Endothelial cell of umbilical vein (primary cell): ENCODE measurements at regions not wholly inside any gene's neighbourhood (a gene's known extent, or its start where the extent isn't known, plus 50 kb on each side); places are given as distances from the start of the nearest gene placed in this dataset.

Source experiments
- BruUV-seq: library from RNA; stranded (reverse); fragments of 400-500 nt; replicated peaks from 2 replicates; lab custom pipeline; 2021; lab: Mats Ljungman, UMichigan
- CTCF ChIA-PET: fragments of 300-600, 350-600 bp; sonication (Branson Sonifier 250); formaldehyde crosslinking; loops from one replicate; lab custom pipeline; 2021; ENCODE audit warnings: antibody characterized with exemption, inconsistent platforms; lab: Charles Lee
- POLR2A ChIA-PET: fragments of 300-600, 350-600 bp; sonication (Branson Sonifier 250); formaldehyde crosslinking; loops from one replicate; lab custom pipeline; 2021; ENCODE audit warnings: antibody characterized with exemption, inconsistent platforms; lab: Charles Lee
- DNase-seq: peaks from one replicate; pipeline ENCODE4 v3.0.0-alpha.2; 2011; ENCODE audit warnings: low read depth, low spot score
- FAIRE-seq: peaks from 2 replicates; lab custom pipeline; 2011; peaks lifted over from hg19 to GRCh38; lab: Jason Lieb, UNC
- H2AFZ ChIP-seq: 2 replicates; pipeline ENCODE4 v1.6.0; 2012; ENCODE audit warnings: low read depth, low read length, control low read depth, inconsistent platforms
- H3K27ac ChIP-seq: 2 replicates; pipeline ENCODE4 v1.5.1; 2011; ENCODE audit warnings: low read depth, mild to moderate bottlenecking, control low read depth, low read length, moderate library complexity; ENCODE audit not compliant: insufficient read depth
- H3K27me3 ChIP-seq, 2 experiments: 2 replicates each; pipeline versions ENCODE4 v1.6.0 to v1.6.1; 2011; ENCODE audit warnings: low read length in 2 of 2, mixed read lengths in 1 of 2; ENCODE audit not compliant: control insufficient read depth in 2 of 2, insufficient read depth in 2 of 2
- H3K36me3 ChIP-seq, 2 experiments: 2 replicates in 1 of 2; 3 replicates in 1 of 2; pipeline ENCODE4 v1.5.1; 2011; ENCODE audit warnings: low read length in 2 of 2, mild to moderate bottlenecking in 1 of 2, moderate library complexity in 1 of 2; ENCODE audit not compliant: control insufficient read depth in 2 of 2, insufficient read depth in 2 of 2; ENCODE audit errors: extremely low read depth in 1 of 2
- H3K4me1 ChIP-seq: 3 replicates; pipeline ENCODE4 v1.5.1; 2011; ENCODE audit warnings: mild to moderate bottlenecking, low read length; ENCODE audit not compliant: control insufficient read depth, insufficient read depth; ENCODE audit errors: extremely low read depth
- H3K4me2 ChIP-seq: 2 replicates; pipeline ENCODE4 v1.6.1; 2011; ENCODE audit warnings: low read length, control low read depth, mixed read lengths; ENCODE audit not compliant: insufficient read depth
- H3K4me3 ChIP-seq, 3 experiments: fragments of 200-600 bp in 1 of 3; sonication (generic), shearing (Covaris generic) in 1 of 3; replicated peaks in 1 of 3; 2 replicates each; pipeline ENCODE4 v1.5.1; 2011 to 2016; ENCODE audit warnings: control low read depth in 3 of 3, low read length in 3 of 3, mild to moderate bottlenecking in 2 of 3, inconsistent platforms in 1 of 3, low read depth in 1 of 3, moderate library complexity in 1 of 3; ENCODE audit not compliant: insufficient read depth in 1 of 3
- H3K79me2 ChIP-seq: 2 replicates; pipeline ENCODE4 v1.6.0; 2012; ENCODE audit warnings: low read length, inconsistent platforms; ENCODE audit not compliant: control insufficient read depth, insufficient read depth
- H3K9ac ChIP-seq: replicated peaks from 2 replicates; pipeline ENCODE3; 2011; ENCODE audit warnings: low read length, control low read depth; ENCODE audit not compliant: insufficient read depth; ENCODE audit errors: extremely low read depth
- H3K9me1 ChIP-seq: replicated peaks from 3 replicates; pipeline ENCODE4 v1.6.0; 2011; ENCODE audit warnings: mild to moderate bottlenecking, low read length; ENCODE audit not compliant: control insufficient read depth, insufficient read depth; ENCODE audit errors: extremely low read depth
- H3K9me3 ChIP-seq: replicated peaks from 2 replicates; pipeline ENCODE4 v1.5.1; 2012; ENCODE audit warnings: low read length, inconsistent platforms; ENCODE audit not compliant: control insufficient read depth, insufficient read depth
- H4K20me1 ChIP-seq: replicated peaks from 2 replicates; pipeline ENCODE3; 2011; ENCODE audit warnings: mild to moderate bottlenecking, low read length; ENCODE audit not compliant: control insufficient read depth, insufficient read depth; ENCODE audit errors: extremely low read depth
- CTCF ChIP-seq, 2 donors: IDR thresholded peaks; 1 replicate in 1 of 2; 2 replicates in 1 of 2; pipeline ENCODE4 v1.5.1; 2011; ENCODE audit warnings: low read length in 2 of 2, mild to moderate bottlenecking in 2 of 2, moderate library complexity in 2 of 2, control low read depth in 1 of 2, inconsistent platforms in 1 of 2, low read depth in 1 of 2; ENCODE audit not compliant: insufficient read depth in 1 of 2; ENCODE audit errors: extremely low read depth in 1 of 2
- FOS ChIP-seq: IDR thresholded peaks from 2 replicates; pipeline ENCODE4 v1.6.1; 2011; ENCODE audit warnings: mild to moderate bottlenecking, low read length, moderate library complexity, borderline replicate concordance; ENCODE audit not compliant: insufficient read depth
- GATA2 ChIP-seq: IDR thresholded peaks from 2 replicates; pipeline ENCODE4 v1.7.0; 2011; ENCODE audit warnings: low read depth, mild to moderate bottlenecking, moderate library complexity, mixed read lengths, low read length; ENCODE audit not compliant: insufficient read length, insufficient read depth
- MYC ChIP-seq: IDR thresholded peaks from one replicate; pipeline ENCODE4 v1.6.1; 2011; ENCODE audit warnings: mild to moderate bottlenecking, low read depth, low read length
- dilution Hi-C: fragments of 300-500 bp; cut with MboI; formaldehyde crosslinking; loops from one replicate; pipeline ENCODE4 v1.15.0; 2019; ENCODE audit warnings: low sequenced_read_pairs; ENCODE audit not compliant: extremely low pct_ligation_motif_present
- intact Hi-C: fragments of 100-400 bp; cut with micrococcal nuclease; formaldehyde crosslinking; loops from one replicate; pipeline ENCODE4 v1.10.0; 2022

- BruUV-seq: no TSS peak
- no peaks in the 10 kb centered on the region for H3K36me3 ChIP-seq
Observed at GRCh38 chr7:41891950-41892349, 189.1 kb upstream of the INHBA start.

More at GRCh38 chr7:41891950-41892349, 189.1 kb upstream of the INHBA start:
- Histone ChIP-seq H2AFZ (no peak overlapping the region), H3K27ac (no peak overlapping the region), H3K9me1 (no peaks in the 10 kb centered on the region), H4K20me1 (no peaks in the 10 kb centered on the region), H3K27me3 (peaks cover 0 to 2% of the 10 kb centered on the region in 2 experiments), H3K79me2 (no peaks in the 10 kb centered on the region), H3K9ac (no peak overlapping the region), H3K4me3 (no peak overlapping the region), H3K4me1 (no peaks in the 10 kb centered on the region), H3K9me3 (no peaks in the 10 kb centered on the region), H3K4me2 (no peak overlapping the region)
- TF ChIP-seq CTCF (IDR thresholded peaks at IDR 0.05; ENCODE audit: extremely low read depth in 1 of 2, insufficient read depth in 1 of 2, low read depth in 1 of 2, low read length in 2 of 2) (no peak), MYC (no peak), GATA2 (no peak), FOS (no peak)
- intact Hi-C loops: no loop called here
- DNase-seq (no peak), FAIRE-seq (no peak)
- POLR2A ChIA-PET: no interaction called here
- CTCF ChIA-PET: interaction anchor here (0.9 kb wide), 1 partner anchor 49 kb away, joined by 3 read pairs; no protein-coding TSS in a partner anchor
- dilution Hi-C loops: no loop called here
